GM06990 (cell line): ENCODE measurements at regions not wholly inside any gene's neighbourhood (a gene's known extent, or its start where the extent isn't known, plus 50 kb on each side); places are given as distances from the start of the nearest gene placed in this dataset.

Source experiments
- DNase-seq: peaks from one replicate; pipeline ENCODE4 v3.0.0-alpha.2; 2011; ENCODE audit not compliant: insufficient read length; ENCODE audit errors: extremely low read depth
- H3K27me3 ChIP-seq: replicated peaks from 2 replicates; pipeline ENCODE4 v1.6.0; 2011; ENCODE audit warnings: low read length; ENCODE audit not compliant: control insufficient read depth, insufficient read depth
- H3K36me3 ChIP-seq: 2 replicates; pipeline ENCODE4 v1.5.1; 2011; ENCODE audit warnings: low read length; ENCODE audit not compliant: control insufficient read depth, insufficient read depth
- H3K4me3 ChIP-seq: replicated peaks from 2 replicates; pipeline ENCODE4 v1.5.1; 2011; ENCODE audit warnings: low read depth, mild to moderate bottlenecking, control low read depth, low read length
- TF ChIP-seq, protein P1 (sequence below): IDR thresholded peaks from 2 replicates; pipeline ENCODE4 v1.5.1; 2011; ENCODE audit warnings: low read length, control low read depth, mild to moderate bottlenecking, inconsistent platforms; ENCODE audit not compliant: insufficient read depth, poor library complexity, severe bottlenecking

DNA sequence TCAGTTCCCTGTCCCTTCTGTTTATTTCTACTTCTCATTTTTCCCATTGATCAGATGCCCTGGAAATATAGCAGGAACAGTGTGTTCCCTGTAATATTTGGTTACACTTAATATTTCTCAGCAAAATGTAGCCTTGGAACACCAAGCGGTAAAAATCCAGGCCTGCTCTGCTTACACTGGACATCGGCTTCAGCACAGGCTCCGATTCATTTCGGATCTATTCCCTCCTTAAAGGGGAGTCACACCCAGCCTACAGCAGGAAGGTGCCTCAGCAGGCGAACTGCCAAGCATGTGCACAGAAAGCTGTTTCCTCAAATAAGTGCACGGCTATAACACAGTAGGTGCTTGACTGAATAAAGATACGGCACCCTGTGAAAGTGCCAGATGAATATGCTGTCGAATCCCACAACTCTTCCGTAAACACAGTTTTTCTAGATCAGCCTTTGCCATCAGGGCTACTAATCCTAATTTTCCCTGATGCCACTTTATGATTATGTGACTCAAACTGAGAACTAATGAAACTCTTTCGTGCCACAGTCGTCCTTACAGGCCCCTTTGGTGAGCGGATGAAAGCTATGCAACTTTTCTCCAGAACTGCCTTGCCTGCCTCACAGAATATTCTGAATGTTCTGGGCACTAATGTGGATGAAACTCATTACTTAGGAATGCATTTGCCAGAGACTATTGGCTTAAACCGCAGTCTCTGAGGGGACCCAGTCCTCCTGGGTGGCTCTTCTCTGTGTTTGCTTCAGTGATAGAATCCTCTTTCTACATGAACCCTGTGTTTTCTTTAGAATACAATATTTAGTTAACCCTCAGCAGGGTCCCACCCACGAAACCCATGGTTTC is 275.5 kb upstream of the RUNX1 start:
- no peaks in the 10 kb centered on the region; the same call in 1 of the 2 replicates for H3K27me3 ChIP-seq
- H3K36me3 ChIP-seq = no peaks in the 10 kb centered on the region
- no peak for DNase-seq
- TF ChIP-seq, protein P1, sequence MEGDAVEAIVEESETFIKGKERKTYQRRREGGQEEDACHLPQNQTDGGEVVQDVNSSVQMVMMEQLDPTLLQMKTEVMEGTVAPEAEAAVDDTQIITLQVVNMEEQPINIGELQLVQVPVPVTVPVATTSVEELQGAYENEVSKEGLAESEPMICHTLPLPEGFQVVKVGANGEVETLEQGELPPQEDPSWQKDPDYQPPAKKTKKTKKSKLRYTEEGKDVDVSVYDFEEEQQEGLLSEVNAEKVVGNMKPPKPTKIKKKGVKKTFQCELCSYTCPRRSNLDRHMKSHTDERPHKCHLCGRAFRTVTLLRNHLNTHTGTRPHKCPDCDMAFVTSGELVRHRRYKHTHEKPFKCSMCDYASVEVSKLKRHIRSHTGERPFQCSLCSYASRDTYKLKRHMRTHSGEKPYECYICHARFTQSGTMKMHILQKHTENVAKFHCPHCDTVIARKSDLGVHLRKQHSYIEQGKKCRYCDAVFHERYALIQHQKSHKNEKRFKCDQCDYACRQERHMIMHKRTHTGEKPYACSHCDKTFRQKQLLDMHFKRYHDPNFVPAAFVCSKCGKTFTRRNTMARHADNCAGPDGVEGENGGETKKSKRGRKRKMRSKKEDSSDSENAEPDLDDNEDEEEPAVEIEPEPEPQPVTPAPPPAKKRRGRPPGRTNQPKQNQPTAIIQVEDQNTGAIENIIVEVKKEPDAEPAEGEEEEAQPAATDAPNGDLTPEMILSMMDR = no peak
- no peak overlapping the region for H3K4me3 ChIP-seq

DNA sequence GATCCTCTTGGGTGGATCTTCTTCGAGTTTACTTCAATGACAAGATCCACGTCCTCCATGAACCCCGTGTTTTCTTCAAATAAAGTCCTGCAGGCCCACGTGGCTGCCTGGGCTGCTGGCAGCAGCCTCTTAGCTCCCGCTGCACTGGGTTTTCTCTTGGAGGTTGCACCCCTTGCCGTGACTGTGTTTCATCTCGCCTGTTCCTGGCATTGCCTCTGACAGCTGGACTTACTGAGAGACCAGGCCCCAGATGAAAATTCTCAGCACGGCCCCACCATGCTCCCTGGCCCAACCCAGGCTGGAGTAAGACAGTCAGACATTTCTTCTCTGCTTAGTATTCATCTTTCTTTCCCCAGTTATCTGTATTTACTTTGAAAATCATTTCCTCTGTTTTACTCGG is 274.8 kb upstream of the RUNX1 start:
- no peak overlapping the region for H3K4me3 ChIP-seq
- no peak for DNase-seq
- TF ChIP-seq, protein P1 = no peak

DNA sequence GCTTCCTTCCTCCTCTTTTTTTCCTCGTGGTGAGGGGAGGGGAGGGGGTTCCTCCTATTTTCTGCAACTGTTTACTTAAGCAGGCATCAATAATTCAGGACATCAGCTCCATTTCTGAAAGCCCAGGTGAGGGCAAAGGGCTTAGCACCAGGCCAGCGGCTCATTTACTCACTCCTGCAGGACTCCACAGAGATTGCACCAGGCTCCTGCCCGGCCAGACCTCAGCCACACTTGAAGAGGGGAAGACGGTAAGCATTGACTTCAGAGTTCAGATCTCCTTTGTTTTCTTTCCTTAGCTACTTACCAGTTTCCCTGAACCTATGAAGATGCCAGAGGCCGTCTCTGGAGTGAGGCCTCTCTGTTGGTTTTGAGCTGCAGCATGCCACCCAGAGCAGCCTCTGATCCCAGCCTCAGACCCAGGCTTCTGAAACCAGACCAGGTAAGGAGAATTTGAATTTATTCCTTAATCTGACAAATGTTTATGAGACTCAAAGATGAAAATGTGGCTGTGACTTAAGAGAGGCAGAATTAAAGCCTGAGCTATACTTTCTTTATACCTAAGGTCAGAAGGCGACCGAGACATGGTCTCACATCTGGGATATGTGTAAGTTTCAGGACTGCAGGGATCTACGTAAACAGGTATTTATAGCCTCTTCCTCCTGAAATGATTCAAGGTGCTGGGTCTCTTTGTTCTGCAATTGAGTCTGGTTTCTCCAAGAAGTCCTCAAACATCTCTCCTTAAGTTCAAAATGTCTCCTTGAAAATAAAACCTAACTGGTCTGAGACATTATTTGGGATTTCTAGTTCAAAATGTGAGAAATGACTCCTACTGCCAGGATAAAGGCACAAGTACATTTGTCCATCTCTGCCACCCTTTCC is 272.5 kb upstream of the RUNX1 start:
- Histone ChIP-seq H3K4me3 (no peak overlapping the region), H3K36me3 (no peaks in the 10 kb centered on the region), H3K27me3 (no peaks in the 10 kb centered on the region; the same call in 1 of the 2 replicates)
- TF ChIP-seq, protein P1 = no peak
- no peak for DNase-seq

More for the DNA sequence above, 274.8 kb upstream of the RUNX1 start:
- Histone ChIP-seq H3K27me3 (no peaks in the 10 kb centered on the region; the same call in 1 of the 2 replicates), H3K36me3 (no peaks in the 10 kb centered on the region)

DNA sequence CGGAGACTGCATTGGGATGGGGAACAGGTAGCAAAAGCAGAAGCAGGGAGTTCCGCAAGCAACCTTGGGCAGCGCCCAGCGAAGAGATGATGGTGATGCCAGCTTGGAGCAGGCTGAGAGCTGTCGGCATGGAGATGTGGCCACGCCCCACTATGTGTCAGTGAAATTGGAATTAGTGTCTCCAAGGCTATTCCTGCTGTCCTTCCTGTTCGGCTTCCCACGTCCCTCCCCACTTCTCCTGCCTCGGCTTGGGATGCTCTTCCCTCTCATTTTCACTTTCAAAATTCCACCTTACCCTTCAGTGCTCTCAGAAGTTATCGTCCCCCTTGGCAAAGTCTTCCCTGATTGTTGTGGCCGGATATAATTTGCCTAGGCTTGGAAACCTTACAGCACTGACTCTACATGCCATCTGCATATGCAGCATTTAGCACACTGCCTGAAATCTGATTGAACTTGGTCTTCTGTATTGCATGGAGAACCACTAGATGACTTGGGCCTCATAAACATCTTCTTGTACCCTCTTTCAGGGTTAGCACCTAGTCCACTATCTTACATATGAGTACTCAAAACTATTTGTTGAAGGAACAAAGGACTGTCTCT is 270.7 kb upstream of the RUNX1 start:
- no peak for DNase-seq
- H3K4me3 ChIP-seq = no peak overlapping the region
- H3K27me3 ChIP-seq = no peaks in the 10 kb centered on the region; the same call in 1 of the 2 replicates
- no peaks in the 10 kb centered on the region for H3K36me3 ChIP-seq
- TF ChIP-seq, protein P1 = no peak

DNA sequence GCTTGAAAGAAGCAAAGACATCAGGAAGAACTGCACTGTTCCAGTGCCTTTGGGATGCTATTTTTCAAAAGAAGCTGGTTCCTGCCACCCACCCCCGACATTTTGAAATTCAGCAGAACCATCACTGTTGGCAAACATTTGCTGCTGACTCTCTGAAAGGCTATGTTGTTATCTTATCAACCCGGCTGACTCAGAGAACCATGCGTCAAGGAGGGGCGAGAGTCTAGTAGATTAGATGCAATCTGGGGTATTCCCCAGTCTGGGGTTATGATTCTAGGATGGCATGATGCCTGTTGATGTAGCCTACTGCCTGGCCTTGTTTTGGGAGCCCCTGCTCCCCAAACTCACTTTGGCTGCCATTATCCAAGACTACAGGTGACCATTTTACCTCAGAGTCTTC is 267.8 kb upstream of the RUNX1 start:
- Histone ChIP-seq H3K27me3 (no peaks in the 10 kb centered on the region; the same call in 1 of the 2 replicates), H3K4me3 (no peak overlapping the region), H3K36me3 (no peaks in the 10 kb centered on the region)
- DNase-seq = no peak
- TF ChIP-seq, protein P1 = no peak
